Thyroid gland (tissue), 4 donors: ENCODE measurements at regions not wholly inside any gene's neighbourhood (a gene's known extent, or its start where the extent isn't known, plus 50 kb on each side); places are given as distances from the start of the nearest gene placed in this dataset.

Experiments used
- DNase-seq, 2 donors: peaks; one replicate each; pipeline ENCODE4 v3.0.0-alpha.2; 2019
- H3K27ac ChIP-seq, 3 donors: fragments of 200-600 bp; sonication (generic); 1 replicate in 2 of 3; 2 replicates in 1 of 3; pipeline ENCODE4 v1.5.1; 2016 to 2019; ENCODE audit warnings: mild to moderate bottlenecking in 1 of 3, moderate library complexity in 1 of 3
- H3K27me3 ChIP-seq: fragments of 200-600 bp; sonication (generic); one replicate; pipeline ENCODE4 v1.5.1; 2019
- H3K36me3 ChIP-seq, 2 donors: fragments of 200-600 bp; sonication (generic); one replicate each; pipeline ENCODE4 v1.5.1; 2016 to 2019
- H3K4me1 ChIP-seq, 2 donors: fragments of 200-600 bp; sonication (generic); one replicate each; pipeline ENCODE4 v1.5.1; 2017 to 2019
- H3K4me3 ChIP-seq, 3 donors: fragments of 200-600 bp; sonication (generic); replicated peaks in 1 of 3; 1 replicate in 2 of 3; 2 replicates in 1 of 3; pipeline ENCODE4 v1.5.1; 2016; ENCODE audit warnings: mild to moderate bottlenecking in 1 of 3
- H3K9me3 ChIP-seq: fragments of 200-600 bp; sonication (generic); one replicate; pipeline ENCODE4 v1.5.1; 2017
- POLR2A ChIP-seq, 2 donors: fragments of 450-650 bp; IDR thresholded peaks; one replicate each; pipeline ENCODE4 v1.6.1; 2017; ENCODE audit warnings: antibody characterized with exemption in 2 of 2, mild to moderate bottlenecking in 2 of 2, moderate library complexity in 1 of 2
- WGBS, 2 donors: methylation state at CpG; one replicate each; pipeline ENCODE4 v1.1.5; 2017; 5-methylcytosine and 5-hydroxymethylcytosine counted together
- intact Hi-C: fragments of 100-400 bp; cut with DNase I; formaldehyde crosslinking; loops from one replicate; pipeline ENCODE4 v1.15.1; 2023
- TF ChIP-seq, protein P1 (sequence below), 6 experiments: fragments of 200-600 bp in 3 of 6; fragments of 450-650 bp in 3 of 6; sonication (generic) in 3 of 6; IDR thresholded peaks; one replicate each; pipeline ENCODE4 v1.5.1; 2016 to 2019; ENCODE audit warnings: antibody characterized with exemption in 6 of 6, mild to moderate bottlenecking in 2 of 6, inconsistent platforms in 1 of 6, moderate library complexity in 1 of 6

- WGBS, 2 donors, result 77 to 85% methylated on average over 4 of the region's 4 CpGs
- Histone ChIP-seq H3K27me3 (no peaks in the 10 kb centered on the region), H3K9me3 (no peaks in the 10 kb centered on the region), H3K36me3 (peaks cover 3 to 12% of the 10 kb centered on the region in 2 donors), H3K4me3 (no peak overlapping the region), H3K4me1 (peaks cover 12 to 18% of the 10 kb centered on the region in 2 donors), H3K27ac (no peak overlapping the region)
- DNase-seq, result no peak
- TF ChIP-seq, protein P1, sequence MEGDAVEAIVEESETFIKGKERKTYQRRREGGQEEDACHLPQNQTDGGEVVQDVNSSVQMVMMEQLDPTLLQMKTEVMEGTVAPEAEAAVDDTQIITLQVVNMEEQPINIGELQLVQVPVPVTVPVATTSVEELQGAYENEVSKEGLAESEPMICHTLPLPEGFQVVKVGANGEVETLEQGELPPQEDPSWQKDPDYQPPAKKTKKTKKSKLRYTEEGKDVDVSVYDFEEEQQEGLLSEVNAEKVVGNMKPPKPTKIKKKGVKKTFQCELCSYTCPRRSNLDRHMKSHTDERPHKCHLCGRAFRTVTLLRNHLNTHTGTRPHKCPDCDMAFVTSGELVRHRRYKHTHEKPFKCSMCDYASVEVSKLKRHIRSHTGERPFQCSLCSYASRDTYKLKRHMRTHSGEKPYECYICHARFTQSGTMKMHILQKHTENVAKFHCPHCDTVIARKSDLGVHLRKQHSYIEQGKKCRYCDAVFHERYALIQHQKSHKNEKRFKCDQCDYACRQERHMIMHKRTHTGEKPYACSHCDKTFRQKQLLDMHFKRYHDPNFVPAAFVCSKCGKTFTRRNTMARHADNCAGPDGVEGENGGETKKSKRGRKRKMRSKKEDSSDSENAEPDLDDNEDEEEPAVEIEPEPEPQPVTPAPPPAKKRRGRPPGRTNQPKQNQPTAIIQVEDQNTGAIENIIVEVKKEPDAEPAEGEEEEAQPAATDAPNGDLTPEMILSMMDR (IDR thresholded peaks at IDR 0.05), result no peak
- no peak for TF ChIP-seq POLR2A (IDR thresholded peaks at IDR 0.05)
- intact Hi-C loops, result no loop called here
Observed at GRCh38 chr22:42207918-42208317, 62.5 kb downstream of the TCF20 start.

DNA sequence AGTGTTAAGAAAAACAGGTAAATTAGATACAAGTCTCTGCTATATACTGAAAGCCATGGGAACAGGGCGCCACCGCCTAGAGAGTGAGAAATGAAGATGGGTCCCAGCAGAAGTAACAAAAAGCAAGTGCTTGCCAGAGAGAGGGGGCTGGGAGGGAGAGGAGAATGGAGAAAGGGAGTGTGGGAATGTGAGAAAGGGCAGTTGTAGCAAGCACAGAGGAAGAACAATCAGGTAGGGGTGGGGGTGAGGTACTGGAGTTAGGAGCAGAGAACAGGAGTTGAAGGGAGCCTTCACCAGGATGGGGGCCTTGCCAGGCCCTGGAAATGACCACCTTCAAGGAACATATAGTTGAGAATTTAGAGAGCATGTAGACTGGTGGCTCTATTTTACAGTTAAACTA, 66.8 kb downstream of the TCF20 start:
- H3K27me3 ChIP-seq, result no peaks in the 10 kb centered on the region
- no peak overlapping the region for H3K27ac ChIP-seq
- no peak for TF ChIP-seq POLR2A (IDR thresholded peaks at IDR 0.05)
- TF ChIP-seq, protein P1 (IDR thresholded peaks at IDR 0.05), result no peak
- intact Hi-C loops, result no loop called here
- H3K4me3 ChIP-seq, result no peak overlapping the region
- H3K9me3 ChIP-seq, result no peaks in the 10 kb centered on the region
- WGBS, 2 donors, result 96 to 98% methylated on average over 2 of the region's 2 CpGs
- H3K4me1 ChIP-seq, result peaks cover 12 to 24% of the 10 kb centered on the region in 2 donors
- H3K36me3 ChIP-seq, result no peaks in the 10 kb centered on the region
- no peak for DNase-seq

DNA sequence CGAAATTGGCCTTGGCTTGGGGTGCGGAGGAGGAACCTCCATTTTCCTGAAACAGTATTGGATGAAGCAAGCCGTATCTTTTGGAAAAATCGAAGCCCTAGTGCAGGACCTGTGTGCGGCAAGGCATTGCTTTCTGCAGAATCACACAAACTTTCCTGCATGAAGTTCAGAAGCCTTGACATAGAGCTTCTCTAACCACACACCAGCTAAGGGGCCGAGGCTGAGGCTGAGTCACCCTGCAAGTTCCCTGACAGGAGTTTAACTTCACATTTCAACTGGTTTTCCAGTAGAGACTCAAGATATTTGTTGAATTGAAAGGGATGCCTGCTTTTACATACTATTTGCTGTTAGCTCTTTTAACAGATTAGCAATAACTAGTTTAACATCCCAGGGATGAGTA, 67.8 kb downstream of the TCF20 start:
- intact Hi-C loops, result no loop called here
- DNase-seq, result no peak
- TF ChIP-seq, protein P1 (IDR thresholded peaks at IDR 0.05), result no peak
- TF ChIP-seq POLR2A (IDR thresholded peaks at IDR 0.05), result no peak
- H3K27ac ChIP-seq, result no peak overlapping the region
- 85 to 96% methylated on average over 6 of the region's 6 CpGs for WGBS, 2 donors
- H3K27me3 ChIP-seq, result no peaks in the 10 kb centered on the region
- no peak overlapping the region for H3K4me3 ChIP-seq
- no peaks in the 10 kb centered on the region for H3K9me3 ChIP-seq
- H3K4me1 ChIP-seq, result peaks cover 9 to 22% of the 10 kb centered on the region in 2 donors
- H3K36me3 ChIP-seq, result no peaks in the 10 kb centered on the region

DNA sequence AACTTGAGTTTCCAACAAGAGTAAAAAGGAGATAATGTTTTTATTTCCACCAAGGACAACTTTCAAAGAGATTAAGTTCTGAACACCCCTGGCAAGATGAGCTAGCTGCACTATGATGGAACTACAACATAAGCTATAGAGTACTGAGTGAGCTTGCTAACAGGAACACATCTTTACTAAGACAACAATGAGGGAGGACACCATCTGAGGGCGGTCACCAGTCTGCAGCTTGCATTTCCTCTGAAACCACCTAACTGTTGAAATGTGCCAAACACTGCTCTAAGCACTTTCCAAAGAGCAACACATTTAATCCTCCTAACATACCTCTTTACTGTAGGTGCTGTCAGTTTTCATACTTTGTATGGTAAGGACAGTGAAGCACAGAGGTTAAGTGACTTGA, 68.4 kb downstream of the TCF20 start:
- Histone ChIP-seq H3K27ac (no peak overlapping the region), H3K36me3 (no peaks in the 10 kb centered on the region), H3K4me1 (peaks cover 3 to 15% of the 10 kb centered on the region in 2 donors), H3K27me3 (no peaks in the 10 kb centered on the region), H3K4me3 (no peak overlapping the region), H3K9me3 (no peaks in the 10 kb centered on the region)
- no peak for DNase-seq
- TF ChIP-seq POLR2A (IDR thresholded peaks at IDR 0.05), result no peak
- TF ChIP-seq, protein P1 (IDR thresholded peaks at IDR 0.05), result no peak
- WGBS, 2 donors, result 42 to 77% methylated on average over 1 of the region's 1 CpG
- intact Hi-C loops, result no loop called here

- Histone ChIP-seq H3K9me3 (no peaks in the 10 kb centered on the region), H3K36me3 (no peaks in the 10 kb centered on the region), H3K4me1 (peaks cover 0 to 20% of the 10 kb centered on the region in 2 donors), H3K27ac (no peak overlapping the region), H3K27me3 (no peaks in the 10 kb centered on the region), H3K4me3 (no peak overlapping the region)
- 99% methylated on average over 5 of the region's 5 CpGs for WGBS, 2 donors
- no peak for DNase-seq
- intact Hi-C loops, result no loop called here
- TF ChIP-seq, protein P1 (IDR thresholded peaks at IDR 0.05), result no peak
- no peak for TF ChIP-seq POLR2A (IDR thresholded peaks at IDR 0.05)
Observed at GRCh38 chr22:42199025-42199424, 68.4 kb upstream of the CYP2D6 start.
